Hepatocyte (in vitro differentiated cells): ENCODE measurements at regions not wholly inside any gene's neighbourhood (a gene's known extent, or its start where the extent isn't known, plus 50 kb on each side); places are given as distances from the start of the nearest gene placed in this dataset.

Experiments used
- DNase-seq: peaks from one replicate; pipeline ENCODE4 v3.0.0-alpha.2; 2016; ENCODE audit warnings: low spot score
- H2AFZ ChIP-seq: fragments of 200-600 bp; sonication (generic); 2 replicates; pipeline ENCODE4 v1.6.0; 2016; ENCODE audit warnings: antibody characterized with exemption, mild to moderate bottlenecking
- H3K27ac ChIP-seq: fragments of 200-600 bp; sonication (generic); 2 replicates; pipeline ENCODE4 v1.5.1; 2016; ENCODE audit warnings: mild to moderate bottlenecking
- H3K27me3 ChIP-seq: fragments of 200-600 bp; sonication (generic); 2 replicates; pipeline ENCODE4 v1.6.1; 2016
- H3K36me3 ChIP-seq: fragments of 200-600 bp; sonication (generic); replicated peaks from 2 replicates; pipeline ENCODE4 v1.5.1; 2016; ENCODE audit warnings: low read depth; ENCODE audit not compliant: insufficient read depth
- H3K4me1 ChIP-seq: fragments of 200-600 bp; sonication (generic); 2 replicates; pipeline ENCODE4 v1.5.1; 2016; ENCODE audit warnings: mild to moderate bottlenecking, moderate library complexity; ENCODE audit not compliant: insufficient read depth
- H3K4me2 ChIP-seq: fragments of 200-600 bp; sonication (generic); 2 replicates; pipeline ENCODE4 v1.6.0; 2016
- H3K4me3 ChIP-seq: fragments of 200-600 bp; sonication (generic); 2 replicates; pipeline ENCODE4 v1.5.1; 2016; ENCODE audit warnings: mild to moderate bottlenecking
- H3K79me2 ChIP-seq: fragments of 200-600 bp; sonication (generic); 2 replicates; pipeline ENCODE4 v1.6.0; 2017; ENCODE audit warnings: mild to moderate bottlenecking
- H3K9me2 ChIP-seq: fragments of 200-600 bp; sonication (generic); replicated peaks from 2 replicates; pipeline ENCODE4 v1.6.0; 2017; ENCODE audit warnings: mild to moderate bottlenecking; ENCODE audit not compliant: insufficient read depth
- H3K9me3 ChIP-seq: fragments of 200-600 bp; sonication (generic); 2 replicates; pipeline ENCODE4 v1.5.1; 2016; ENCODE audit warnings: low read depth, mild to moderate bottlenecking
- H4K20me1 ChIP-seq: fragments of 200-600 bp; sonication (generic); 2 replicates; pipeline ENCODE4 v1.6.0; 2016; ENCODE audit warnings: mild to moderate bottlenecking; ENCODE audit not compliant: insufficient read depth, poor library complexity, severe bottlenecking
- EZH2 ChIP-seq: fragments of 200-600 bp; sonication (generic); IDR thresholded peaks from 2 replicates; pipeline ENCODE4 v1.6.1; 2016; ENCODE audit warnings: antibody characterized with exemption, mild to moderate bottlenecking, borderline replicate concordance
- EZH2phosphoT487 ChIP-seq: fragments of 200-600 bp; sonication (generic); IDR thresholded peaks from one replicate; pipeline ENCODE4 v1.6.1; 2018; ENCODE audit warnings: antibody characterized with exemption, mild to moderate bottlenecking, low read depth, moderate library complexity; ENCODE audit not compliant: unreplicated experiment, severe bottlenecking
- WGBS: methylation state at CpG from one replicate; pipeline ENCODE4 v1.1.6; 2016; ENCODE audit warnings: low lambda C conversion rate; ENCODE audit errors: missing lambda C conversion rate; 5-methylcytosine and 5-hydroxymethylcytosine counted together
- TF ChIP-seq, protein P1 (sequence below): fragments of 200-600 bp; sonication (generic); IDR thresholded peaks from 2 replicates; pipeline ENCODE4 v1.5.1; 2016; ENCODE audit warnings: antibody characterized with exemption, mild to moderate bottlenecking; ENCODE audit not compliant: poor library complexity

DNA sequence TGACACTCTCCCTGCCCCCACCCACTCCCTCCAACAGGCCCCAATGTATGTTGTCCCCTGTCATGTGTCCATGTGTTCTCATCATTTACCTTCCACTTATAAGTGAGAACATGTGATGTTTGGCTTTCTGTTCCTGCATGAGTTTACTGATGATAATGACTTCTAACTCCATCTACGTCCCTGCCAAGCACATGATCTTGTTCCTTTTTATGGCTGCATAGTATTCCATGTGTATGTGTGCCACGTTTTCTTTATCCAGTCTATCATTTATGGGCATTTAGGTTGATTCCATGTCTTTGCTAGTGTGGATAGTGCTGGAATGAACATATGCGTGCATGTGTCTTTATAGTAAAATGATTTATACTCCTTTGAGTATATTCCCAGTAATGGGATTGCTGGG is 100.0 kb upstream of the LHX5 start:
- no peaks in the 10 kb centered on the region for H4K20me1 ChIP-seq
- H2AFZ ChIP-seq: no peak overlapping the region
- H3K4me2 ChIP-seq: no peak overlapping the region
- no peaks in the 10 kb centered on the region for H3K9me2 ChIP-seq
- H3K27me3 ChIP-seq: no peaks in the 10 kb centered on the region
- no peaks in the 10 kb centered on the region for H3K79me2 ChIP-seq
- DNase-seq: no peak
- TF ChIP-seq EZH2phosphoT487: no peak
- no peak for TF ChIP-seq EZH2
- TF ChIP-seq, protein P1, sequence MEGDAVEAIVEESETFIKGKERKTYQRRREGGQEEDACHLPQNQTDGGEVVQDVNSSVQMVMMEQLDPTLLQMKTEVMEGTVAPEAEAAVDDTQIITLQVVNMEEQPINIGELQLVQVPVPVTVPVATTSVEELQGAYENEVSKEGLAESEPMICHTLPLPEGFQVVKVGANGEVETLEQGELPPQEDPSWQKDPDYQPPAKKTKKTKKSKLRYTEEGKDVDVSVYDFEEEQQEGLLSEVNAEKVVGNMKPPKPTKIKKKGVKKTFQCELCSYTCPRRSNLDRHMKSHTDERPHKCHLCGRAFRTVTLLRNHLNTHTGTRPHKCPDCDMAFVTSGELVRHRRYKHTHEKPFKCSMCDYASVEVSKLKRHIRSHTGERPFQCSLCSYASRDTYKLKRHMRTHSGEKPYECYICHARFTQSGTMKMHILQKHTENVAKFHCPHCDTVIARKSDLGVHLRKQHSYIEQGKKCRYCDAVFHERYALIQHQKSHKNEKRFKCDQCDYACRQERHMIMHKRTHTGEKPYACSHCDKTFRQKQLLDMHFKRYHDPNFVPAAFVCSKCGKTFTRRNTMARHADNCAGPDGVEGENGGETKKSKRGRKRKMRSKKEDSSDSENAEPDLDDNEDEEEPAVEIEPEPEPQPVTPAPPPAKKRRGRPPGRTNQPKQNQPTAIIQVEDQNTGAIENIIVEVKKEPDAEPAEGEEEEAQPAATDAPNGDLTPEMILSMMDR: no peak
- WGBS: 79% methylated on average over 3 of the region's 3 CpGs
- no peak overlapping the region for H3K27ac ChIP-seq
- no peaks in the 10 kb centered on the region for H3K36me3 ChIP-seq
- H3K4me1 ChIP-seq: no peaks in the 10 kb centered on the region
- H3K4me3 ChIP-seq: no peak overlapping the region
- H3K9me3 ChIP-seq: no peaks in the 10 kb centered on the region

GRCh38 chr12:113569806-113570205 is 98.1 kb upstream of the LHX5 start:
- H3K4me3 ChIP-seq: no peak overlapping the region
- no peaks in the 10 kb centered on the region for H3K4me1 ChIP-seq
- no peak for DNase-seq
- no peaks in the 10 kb centered on the region for H3K9me2 ChIP-seq
- H2AFZ ChIP-seq: no peak overlapping the region
- TF ChIP-seq, protein P1: no peak
- no peak for TF ChIP-seq EZH2phosphoT487
- no peak for TF ChIP-seq EZH2
- H3K27ac ChIP-seq: no peak overlapping the region
- H3K9me3 ChIP-seq: no peaks in the 10 kb centered on the region
- no peak overlapping the region for H3K4me2 ChIP-seq
- H3K36me3 ChIP-seq: no peaks in the 10 kb centered on the region
- peaks cover 5% of the 10 kb centered on the region for H3K27me3 ChIP-seq
- no peaks in the 10 kb centered on the region for H4K20me1 ChIP-seq
- 81% methylated on average over 14 of the region's 17 CpGs for WGBS
- H3K79me2 ChIP-seq: no peaks in the 10 kb centered on the region

DNA sequence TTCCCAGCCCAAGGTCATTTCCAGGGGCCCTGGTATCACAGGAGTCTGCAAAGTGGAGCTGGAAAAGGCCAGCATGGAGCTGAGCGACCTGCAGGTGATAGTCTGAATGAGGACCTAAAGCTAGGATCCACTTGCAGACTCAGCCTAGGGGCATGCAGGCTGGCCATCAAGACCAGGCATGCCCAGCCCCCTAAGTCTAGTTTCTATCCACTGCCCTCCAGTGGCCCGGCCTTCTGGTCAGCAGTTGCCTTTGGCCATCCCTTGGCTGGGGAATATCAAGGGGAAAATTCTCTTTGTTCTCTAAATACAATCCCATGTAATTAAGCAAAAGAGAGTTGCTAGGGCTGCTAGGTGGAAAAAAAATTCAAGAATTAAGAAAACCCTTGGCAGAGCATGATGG is 96.3 kb upstream of the LHX5 start:
- TF ChIP-seq EZH2 (no peak), EZH2phosphoT487 (no peak)
- TF ChIP-seq, protein P1: no peak
- no peak for DNase-seq
- WGBS: 82% methylated on average over 2 of the region's 2 CpGs
- Histone ChIP-seq H3K36me3 (no peaks in the 10 kb centered on the region), H2AFZ (no peak overlapping the region), H3K4me3 (no peak overlapping the region), H3K4me1 (no peaks in the 10 kb centered on the region), H4K20me1 (no peaks in the 10 kb centered on the region), H3K9me2 (no peaks in the 10 kb centered on the region), H3K27me3 (peaks cover 18% of the 10 kb centered on the region), H3K4me2 (no peak overlapping the region), H3K9me3 (no peaks in the 10 kb centered on the region), H3K27ac (no peak overlapping the region), H3K79me2 (no peaks in the 10 kb centered on the region)

DNA sequence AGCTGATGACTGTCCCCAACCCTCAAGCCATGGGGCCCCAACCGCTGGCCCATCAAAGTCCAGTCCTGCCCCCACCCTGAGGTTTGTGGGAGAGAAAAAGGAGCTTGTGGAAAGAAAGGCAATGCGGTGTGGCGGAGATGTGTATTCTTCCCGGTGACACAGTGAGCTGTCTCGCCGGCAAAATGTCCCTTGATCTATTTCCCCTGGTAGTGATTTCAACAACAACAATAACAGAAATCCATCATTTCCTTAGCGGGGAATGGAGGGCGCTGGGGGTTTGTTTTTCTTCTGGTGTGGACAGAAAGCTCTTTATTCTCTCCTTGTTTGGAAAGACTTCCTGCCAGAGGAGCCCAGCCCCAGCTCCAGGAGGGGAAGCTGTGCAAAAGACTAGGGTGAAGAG is 93.7 kb upstream of the LHX5 start:
- no peak overlapping the region for H2AFZ ChIP-seq
- no peaks in the 10 kb centered on the region for H3K79me2 ChIP-seq
- H3K27me3 ChIP-seq: peaks cover 18% of the 10 kb centered on the region
- no peak for DNase-seq
- no peak overlapping the region for H3K27ac ChIP-seq
- no peaks in the 10 kb centered on the region for H3K4me1 ChIP-seq
- H4K20me1 ChIP-seq: no peaks in the 10 kb centered on the region
- no peaks in the 10 kb centered on the region for H3K9me3 ChIP-seq
- H3K36me3 ChIP-seq: no peaks in the 10 kb centered on the region
- TF ChIP-seq EZH2 (no peak), EZH2phosphoT487 (no peak)
- TF ChIP-seq, protein P1: no peak
- WGBS: 76% methylated on average over 8 of the region's 8 CpGs
- H3K9me2 ChIP-seq: no peaks in the 10 kb centered on the region
- no peak overlapping the region for H3K4me3 ChIP-seq
- H3K4me2 ChIP-seq: no peak overlapping the region
